Activated CD4-positive, alpha-beta memory T cell treated with anti-CD3 and anti-CD28 coated beads for 36 hours (primary cell): ENCODE measurements at regions not wholly inside any gene's neighbourhood (a gene's known extent, or its start where the extent isn't known, plus 50 kb on each side); places are given as distances from the start of the nearest gene placed in this dataset.
"Not testable (repeated sequence)": the region's sequence is repeated elsewhere in the genome, so short reads cannot be mapped to it uniquely, and the experiment has no call there.

Experiments
- CTCF ChIA-PET: fragments of 350-600 bp; sonication (Branson Sonifier 250); formaldehyde crosslinking; loops from one replicate; lab custom pipeline; 2021; ENCODE audit warnings: antibody characterized with exemption, inconsistent platforms; lab: Charles Lee
- POLR2A ChIA-PET: fragments of 350-600 bp; sonication (Branson Sonifier 250); formaldehyde crosslinking; loops from one replicate; lab custom pipeline; 2021; ENCODE audit warnings: antibody characterized with exemption; lab: Charles Lee
- DNase-seq: peaks from one replicate; pipeline ENCODE4 v3.0.0-alpha.2; 2020
- H3K27ac Mint-ChIP-seq: one replicate; pipeline ENCODE4 v1.8.0; 2021; ENCODE audit warnings: mixed read lengths
- H3K27me3 Mint-ChIP-seq: one replicate; pipeline ENCODE4 v1.8.0; 2021; ENCODE audit warnings: mixed read lengths
- H3K36me3 Mint-ChIP-seq: one replicate; pipeline ENCODE4 v1.8.0; 2021; ENCODE audit warnings: mixed read lengths
- H3K4me1 Mint-ChIP-seq: one replicate; pipeline ENCODE4 v1.8.0; 2021; ENCODE audit warnings: low read depth, mixed read lengths
- H3K4me3 Mint-ChIP-seq: one replicate; pipeline ENCODE4 v1.8.0; 2021; ENCODE audit warnings: mild to moderate bottlenecking, mixed read lengths
- H3K9me3 Mint-ChIP-seq: one replicate; pipeline ENCODE4 v1.8.0; 2021; ENCODE audit warnings: mixed read lengths
- intact Hi-C: fragments of 100-400 bp; cut with micrococcal nuclease; formaldehyde crosslinking; loops from one replicate; pipeline ENCODE4 v1.15.1; 2023

DNA sequence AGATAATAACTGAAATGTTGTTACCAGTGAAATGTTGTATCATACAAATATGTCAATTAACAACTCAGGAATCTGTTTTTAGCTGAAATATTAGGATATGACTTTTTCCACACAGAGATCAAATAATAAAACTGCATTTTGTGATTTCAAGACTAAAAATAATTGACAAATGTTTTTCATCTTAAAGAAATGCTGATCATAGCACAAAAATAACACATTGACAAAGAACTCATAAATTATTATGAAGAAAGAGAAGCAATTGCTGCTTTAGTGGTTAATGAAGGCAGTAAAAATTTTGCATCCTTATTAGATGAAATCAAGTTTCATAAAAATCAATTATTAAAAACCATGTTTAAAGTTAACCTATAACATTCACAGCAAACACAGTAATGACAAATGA, 1417.3 kb downstream of the OLFM4 start:
- CTCF ChIA-PET = no interaction called here
- Mint-ChIP-seq H3K27me3 (no peaks in the 10 kb centered on the region), H3K4me1 (no peaks in the 10 kb centered on the region), H3K4me3 (no peak overlapping the region), H3K27ac (no peak overlapping the region), H3K9me3 (peaks cover 17% of the 10 kb centered on the region), H3K36me3 (no peaks in the 10 kb centered on the region)
- POLR2A ChIA-PET = no interaction called here
- intact Hi-C loops = no loop called here
- DNase-seq = no peak

DNA sequence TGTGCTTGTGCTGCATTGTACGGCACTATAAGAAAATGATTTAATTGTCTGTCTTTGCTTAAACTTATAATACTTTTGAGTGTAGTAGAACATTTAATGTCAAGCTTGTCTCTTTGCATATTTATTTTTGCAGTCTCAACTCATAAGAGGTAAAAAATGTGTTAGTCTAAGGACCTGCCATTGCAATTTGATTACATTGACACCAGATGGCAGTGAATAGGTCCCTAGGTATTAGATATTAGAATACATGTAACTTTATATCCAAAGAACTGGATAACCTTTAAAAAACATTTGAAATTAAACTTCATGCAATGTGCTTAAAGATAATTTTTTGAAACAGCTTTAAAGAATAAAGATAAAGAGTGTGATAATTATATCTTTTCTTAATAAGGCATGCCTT, 1421.3 kb downstream of the OLFM4 start:
- intact Hi-C loops = no loop called here

DNA sequence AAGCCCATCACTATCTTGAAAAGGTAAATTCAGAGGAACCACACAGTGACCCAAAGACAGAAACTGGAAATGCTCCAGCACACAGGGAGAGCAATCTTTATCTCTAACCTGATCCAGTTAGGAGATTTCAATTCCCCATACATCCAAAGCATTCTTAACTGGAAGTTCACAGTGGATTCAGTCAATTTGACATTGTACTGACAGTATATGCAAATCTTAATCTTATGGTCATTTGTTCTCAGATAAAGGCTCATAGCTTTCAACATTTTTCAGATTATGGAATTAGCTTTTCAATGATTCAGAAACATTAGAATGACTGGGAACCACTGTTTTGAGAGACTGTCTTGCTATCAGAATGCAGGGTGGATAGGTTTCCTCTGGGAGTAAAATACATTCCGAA, 1455.6 kb downstream of the OLFM4 start:
- no peak for DNase-seq
- peaks cover 16% of the 10 kb centered on the region for H3K9me3 Mint-ChIP-seq
- no peaks in the 10 kb centered on the region for H3K36me3 Mint-ChIP-seq
- intact Hi-C loops = no loop called here
- H3K4me3 Mint-ChIP-seq = no peak overlapping the region
- no peaks in the 10 kb centered on the region for H3K27me3 Mint-ChIP-seq
- POLR2A ChIA-PET = no interaction called here
- no peaks in the 10 kb centered on the region for H3K4me1 Mint-ChIP-seq
- no peak overlapping the region for H3K27ac Mint-ChIP-seq
- CTCF ChIA-PET = no interaction called here

More for the DNA sequence above, 1421.3 kb downstream of the OLFM4 start:
- Mint-ChIP-seq H3K27ac (no peak overlapping the region), H3K4me3 (no peak overlapping the region), H3K36me3 (no peaks in the 10 kb centered on the region), H3K9me3 (peaks cover 30% of the 10 kb centered on the region), H3K4me1 (no peaks in the 10 kb centered on the region), H3K27me3 (no peaks in the 10 kb centered on the region)
- POLR2A ChIA-PET = no interaction called here
- no peak for DNase-seq
- CTCF ChIA-PET = no interaction called here

DNA sequence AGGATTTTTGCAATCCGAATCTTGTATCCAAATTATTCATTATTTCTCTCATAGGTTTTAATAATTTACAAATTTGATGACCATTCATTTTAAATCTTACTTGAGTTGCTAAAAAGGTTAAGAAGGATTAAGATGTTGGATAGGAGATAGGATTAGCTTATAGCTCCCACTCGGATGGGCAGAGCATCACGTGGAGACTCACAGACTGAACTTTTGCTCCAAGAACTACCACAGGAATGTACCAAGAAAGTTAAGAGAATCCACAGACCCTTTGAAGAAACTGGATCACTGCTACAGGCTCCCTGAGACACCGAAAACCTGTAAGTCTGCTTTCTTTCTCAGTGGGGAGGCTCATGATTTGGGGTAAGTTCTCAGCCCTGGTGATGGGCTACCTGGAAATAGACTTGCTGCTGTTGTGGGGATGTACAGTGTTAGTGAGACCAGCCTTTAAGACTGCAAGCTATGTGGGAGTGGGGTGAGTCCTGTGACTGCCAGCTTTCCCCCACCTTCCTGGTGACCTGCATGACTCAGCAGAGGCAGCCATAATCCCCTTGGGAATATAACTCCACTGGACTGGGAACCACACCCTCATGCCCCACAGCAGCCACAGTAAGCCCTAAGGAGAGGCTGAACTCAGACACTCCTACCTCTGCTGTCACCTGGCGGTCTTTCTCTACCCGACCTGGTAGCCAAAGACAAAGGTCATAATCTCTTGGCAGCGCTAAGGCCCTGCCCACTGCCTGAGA, 1458.0 kb downstream of the OLFM4 start:
- intact Hi-C loops = no loop called here
- H3K4me1 Mint-ChIP-seq = no peaks in the 10 kb centered on the region

DNA sequence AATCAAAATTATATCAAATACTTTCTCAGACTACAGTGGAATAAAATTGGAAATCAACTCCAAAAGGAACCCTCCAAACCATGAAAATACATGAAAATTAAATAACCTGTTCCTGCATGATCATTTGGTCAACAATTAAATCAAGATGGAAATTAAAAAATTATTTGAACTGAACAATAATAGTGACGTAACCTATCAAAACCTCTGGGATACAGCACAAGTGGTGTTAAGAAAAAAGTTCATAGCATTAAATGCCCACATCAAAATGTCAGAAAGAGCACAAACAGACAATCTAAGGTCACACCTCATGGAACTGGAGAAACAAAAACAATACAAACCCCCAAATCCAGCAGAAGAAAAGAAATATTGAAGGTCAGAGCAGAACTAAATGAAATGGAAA, 1460.7 kb downstream of the OLFM4 start:
- no peaks in the 10 kb centered on the region for H3K27me3 Mint-ChIP-seq
- peaks cover 35% of the 10 kb centered on the region for H3K9me3 Mint-ChIP-seq
- no peak for DNase-seq
- no peak overlapping the region for H3K4me3 Mint-ChIP-seq
- ChIA-PET CTCF (no interaction called here), POLR2A (no interaction called here)
- no peak overlapping the region for H3K27ac Mint-ChIP-seq
- intact Hi-C loops = no loop called here
- H3K36me3 Mint-ChIP-seq = no peaks in the 10 kb centered on the region
- no peaks in the 10 kb centered on the region for H3K4me1 Mint-ChIP-seq

More for the DNA sequence above, 1458.0 kb downstream of the OLFM4 start:
- Mint-ChIP-seq H3K4me3 (no peak overlapping the region), H3K27me3 (no peaks in the 10 kb centered on the region), H3K36me3 (no peaks in the 10 kb centered on the region), H3K27ac (no peak overlapping the region), H3K9me3 (peaks cover 30% of the 10 kb centered on the region)
- CTCF ChIA-PET = interaction anchor here (0.7 kb wide), 1 partner anchor 9 kb away, joined by 3 read pairs; no protein-coding TSS in a partner anchor
- DNase-seq = no peak
- POLR2A ChIA-PET = no interaction called here

DNA sequence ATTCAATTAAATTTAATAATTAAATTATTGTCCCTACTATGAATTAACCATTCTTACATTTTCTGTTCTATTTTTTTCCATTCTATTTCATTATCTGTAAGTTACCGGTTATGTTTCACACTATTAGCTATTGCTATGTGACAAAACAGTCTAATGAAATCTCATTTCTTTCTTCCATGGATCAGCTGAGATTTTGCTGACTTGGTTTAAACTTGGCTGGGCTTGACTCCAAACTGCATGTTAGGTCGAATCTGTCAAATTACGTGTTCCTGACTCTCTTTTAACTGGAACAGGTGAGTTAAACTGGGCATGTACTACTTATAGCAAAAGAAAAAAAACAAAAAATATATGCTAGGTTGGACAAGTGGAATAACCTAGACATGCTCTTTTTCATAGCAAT, 1464.4 kb downstream of the OLFM4 start:
- POLR2A ChIA-PET = no interaction called here

DNA sequence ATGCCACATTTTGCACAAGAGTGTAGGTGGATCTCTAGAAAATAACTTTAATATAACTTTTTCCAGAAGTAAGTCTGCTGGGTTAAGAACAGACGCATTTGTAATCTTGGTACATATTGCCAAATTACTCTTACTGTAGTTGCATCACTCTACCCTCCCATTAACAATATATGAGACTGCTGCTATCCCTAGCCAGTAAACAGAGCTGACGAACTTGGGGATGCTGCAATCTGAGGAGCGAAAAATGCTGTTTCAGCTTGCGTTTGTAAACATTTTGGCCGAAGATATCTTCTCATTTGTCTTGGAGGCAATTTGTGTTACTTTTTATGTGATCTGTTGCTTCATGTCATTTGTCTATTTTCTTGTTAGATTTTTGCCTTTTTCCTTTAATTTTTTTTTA, 1482.8 kb downstream of the OLFM4 start:
- H3K4me3 Mint-ChIP-seq = no peak overlapping the region
- ChIA-PET POLR2A (no interaction called here), CTCF (no interaction called here)
- intact Hi-C loops = no loop called here
- peaks cover 9% of the 10 kb centered on the region for H3K9me3 Mint-ChIP-seq
- no peaks in the 10 kb centered on the region for H3K4me1 Mint-ChIP-seq
- no peak overlapping the region for H3K27ac Mint-ChIP-seq
- H3K27me3 Mint-ChIP-seq = no peaks in the 10 kb centered on the region
- DNase-seq = no peak
- H3K36me3 Mint-ChIP-seq = no peaks in the 10 kb centered on the region

More for the DNA sequence above, 1464.4 kb downstream of the OLFM4 start:
- CTCF ChIA-PET = no interaction called here
- intact Hi-C loops = no loop called here
- Mint-ChIP-seq H3K4me1 (no peaks in the 10 kb centered on the region), H3K27ac (no peak overlapping the region), H3K36me3 (no peaks in the 10 kb centered on the region), H3K4me3 (no peak overlapping the region), H3K9me3 (peaks cover 24% of the 10 kb centered on the region), H3K27me3 (no peaks in the 10 kb centered on the region)
- no peak for DNase-seq

DNA sequence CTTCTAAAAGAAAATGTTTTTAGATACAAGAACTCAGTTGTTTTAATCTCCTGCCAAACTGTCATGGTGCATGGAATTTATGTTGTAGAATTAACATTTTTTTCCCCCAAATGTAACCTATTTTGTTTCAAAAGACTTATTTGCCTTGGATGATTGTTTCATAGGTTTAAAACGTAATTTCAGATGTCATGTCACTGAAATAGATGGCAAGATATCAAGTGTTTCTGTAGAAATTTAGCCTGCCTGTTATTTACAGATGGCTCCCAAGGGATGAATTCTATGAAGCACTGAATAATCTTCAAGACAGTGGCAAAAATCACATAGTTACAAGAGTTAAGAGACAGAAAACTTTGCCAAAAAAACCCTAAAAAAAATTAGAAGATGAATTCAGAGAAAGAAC, 1484.6 kb downstream of the OLFM4 start:
- H3K27me3 Mint-ChIP-seq = no peaks in the 10 kb centered on the region
- no peaks in the 10 kb centered on the region for H3K4me1 Mint-ChIP-seq
- intact Hi-C loops = no loop called here
- CTCF ChIA-PET = no interaction called here
- no peaks in the 10 kb centered on the region for H3K36me3 Mint-ChIP-seq
- peaks cover 2% of the 10 kb centered on the region for H3K9me3 Mint-ChIP-seq
- POLR2A ChIA-PET = no interaction called here
- no peak for DNase-seq
- no peak overlapping the region for H3K27ac Mint-ChIP-seq
- H3K4me3 Mint-ChIP-seq = no peak overlapping the region

DNA sequence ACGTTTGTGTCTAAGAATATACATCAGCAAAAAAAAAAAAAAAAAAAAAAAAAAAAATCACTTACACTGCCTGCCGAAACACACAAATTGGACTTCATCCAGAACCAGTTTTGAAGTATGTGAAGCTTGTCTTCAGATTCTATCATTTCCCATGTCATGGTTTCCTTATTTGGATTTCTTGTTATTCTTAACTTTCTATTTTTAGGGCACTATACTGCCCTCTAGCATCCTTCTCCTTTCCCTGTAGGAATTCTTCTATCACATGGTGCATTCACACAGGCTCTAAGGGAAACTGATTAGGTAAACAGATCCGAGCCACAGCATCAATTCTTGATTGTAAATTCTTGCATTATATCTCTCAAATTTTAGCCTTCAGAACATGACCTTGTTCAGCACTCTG, 1507.5 kb downstream of the OLFM4 start:
- Mint-ChIP-seq H3K27ac (no peak overlapping the region), H3K4me3 (no peak overlapping the region), H3K9me3 (peaks cover 3% of the 10 kb centered on the region), H3K36me3 (no peaks in the 10 kb centered on the region), H3K27me3 (no peaks in the 10 kb centered on the region), H3K4me1 (no peaks in the 10 kb centered on the region)
- ChIA-PET POLR2A (no interaction called here), CTCF (no interaction called here)
- intact Hi-C loops = no loop called here
- no peak for DNase-seq

DNA sequence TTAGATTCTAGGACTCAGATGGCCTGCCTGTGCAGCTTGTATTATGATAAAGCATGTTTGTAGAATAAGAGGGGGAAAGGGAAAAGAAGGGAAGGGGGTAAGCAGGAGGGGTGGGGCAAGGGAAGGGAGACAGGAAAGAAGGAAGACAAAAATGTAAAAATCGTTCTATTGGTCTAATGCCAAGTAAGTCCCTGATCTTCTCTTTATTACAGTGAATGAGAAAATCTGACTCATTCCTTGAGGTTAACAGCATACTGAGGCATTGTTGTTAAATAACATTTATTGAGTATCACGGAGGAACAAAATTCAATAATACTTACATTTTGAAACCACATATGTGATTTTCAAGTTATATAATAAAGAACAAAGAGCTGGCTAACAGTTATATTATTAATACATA, 1534.7 kb downstream of the OLFM4 start:
- ChIA-PET POLR2A (no interaction called here), CTCF (no interaction called here)
- Mint-ChIP-seq H3K4me1 (no peaks in the 10 kb centered on the region), H3K27ac (no peak overlapping the region), H3K9me3 (peaks cover 8% of the 10 kb centered on the region), H3K4me3 (no peak overlapping the region), H3K27me3 (no peaks in the 10 kb centered on the region), H3K36me3 (no peaks in the 10 kb centered on the region)
- intact Hi-C loops = no loop called here
- DNase-seq = no peak

DNA sequence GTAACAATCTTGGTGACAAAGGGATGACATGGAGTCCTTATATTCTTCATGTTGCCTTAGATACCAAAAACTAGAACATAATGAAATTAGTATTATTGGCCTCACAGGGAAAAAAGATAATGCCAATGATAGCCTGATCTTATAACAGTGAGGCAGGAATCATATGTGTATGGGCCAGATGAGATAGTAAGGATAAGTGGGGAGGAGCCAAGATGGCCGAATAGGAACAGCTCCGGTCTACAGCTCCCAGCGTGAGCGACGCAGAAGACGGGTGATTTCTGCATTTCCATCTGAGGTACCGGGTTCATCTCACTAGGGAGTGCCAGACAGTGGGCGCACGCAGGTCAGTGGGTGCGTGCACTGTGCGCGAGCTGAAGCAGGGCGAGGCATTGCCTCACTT, 1543.4 kb downstream of the OLFM4 start:
- H3K4me1 Mint-ChIP-seq, intact Hi-C loops, H3K27me3 Mint-ChIP-seq, DNase-seq, H3K9me3 Mint-ChIP-seq, CTCF ChIA-PET, H3K27ac Mint-ChIP-seq, H3K36me3 Mint-ChIP-seq, POLR2A ChIA-PET: not testable (repeated sequence)
- H3K4me3 Mint-ChIP-seq = peak overlapping the region; percentile 21

DNA sequence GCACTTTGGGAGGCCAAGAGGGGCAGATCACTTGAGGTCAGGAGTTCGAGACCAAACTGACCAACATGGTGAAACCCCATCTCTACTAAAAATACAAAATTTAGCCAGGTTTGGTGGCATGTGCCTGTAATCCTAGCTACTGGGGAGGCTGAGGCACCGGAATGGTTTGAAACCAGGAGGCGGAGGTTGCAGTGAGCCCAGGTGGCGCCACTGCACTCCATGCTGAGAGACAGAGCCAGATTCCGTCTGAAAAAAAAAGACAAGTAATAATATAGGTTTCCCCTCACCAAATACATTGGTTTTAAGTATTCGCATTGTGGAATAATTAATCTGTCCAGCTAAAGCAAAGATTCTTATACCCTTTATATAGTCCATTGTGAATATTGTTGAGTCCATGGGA, 1544.6 kb downstream of the OLFM4 start:
- Mint-ChIP-seq H3K27ac (no peak overlapping the region), H3K4me3 (no peak overlapping the region), H3K27me3 (no peaks in the 10 kb centered on the region), H3K9me3 (peaks cover 8% of the 10 kb centered on the region), H3K4me1 (no peaks in the 10 kb centered on the region), H3K36me3 (no peaks in the 10 kb centered on the region)
- ChIA-PET POLR2A (no interaction called here), CTCF (no interaction called here)
- intact Hi-C loops = no loop called here
- DNase-seq = no peak

DNA sequence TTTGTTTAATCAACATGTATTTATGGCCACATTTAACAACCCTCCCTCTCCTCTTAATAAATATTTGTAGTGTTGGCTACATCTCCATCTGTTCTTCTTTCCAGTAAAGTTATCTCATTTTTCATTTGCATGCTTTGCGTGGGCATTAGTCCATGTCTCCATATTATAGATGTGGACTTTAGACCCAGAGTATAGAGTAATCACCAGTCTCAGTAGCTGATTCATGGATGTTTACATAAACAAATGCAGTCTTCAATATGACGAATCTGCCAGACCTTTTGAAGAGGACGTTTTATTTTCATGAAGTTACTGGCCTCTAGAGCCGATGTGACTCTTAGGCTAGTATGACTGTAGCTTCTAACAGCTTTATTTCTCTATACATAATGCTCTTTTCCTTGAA, 1546.2 kb downstream of the OLFM4 start:
- Mint-ChIP-seq H3K4me3 (no peak overlapping the region), H3K9me3 (peaks cover 8% of the 10 kb centered on the region), H3K27ac (no peak overlapping the region), H3K36me3 (no peaks in the 10 kb centered on the region), H3K27me3 (no peaks in the 10 kb centered on the region), H3K4me1 (no peaks in the 10 kb centered on the region)
- ChIA-PET POLR2A (no interaction called here), CTCF (no interaction called here)
- no peak for DNase-seq
- intact Hi-C loops = no loop called here
